ENCODE measurements at regions not wholly inside any gene's neighbourhood (a gene's known extent, or its start where the extent isn't known, plus 50 kb on each side); places are given as distances from the start of the nearest gene placed in this dataset.
A peak's percentile ranks its signal among the peaks of the same experiment; 100 is the strongest.

DNA sequence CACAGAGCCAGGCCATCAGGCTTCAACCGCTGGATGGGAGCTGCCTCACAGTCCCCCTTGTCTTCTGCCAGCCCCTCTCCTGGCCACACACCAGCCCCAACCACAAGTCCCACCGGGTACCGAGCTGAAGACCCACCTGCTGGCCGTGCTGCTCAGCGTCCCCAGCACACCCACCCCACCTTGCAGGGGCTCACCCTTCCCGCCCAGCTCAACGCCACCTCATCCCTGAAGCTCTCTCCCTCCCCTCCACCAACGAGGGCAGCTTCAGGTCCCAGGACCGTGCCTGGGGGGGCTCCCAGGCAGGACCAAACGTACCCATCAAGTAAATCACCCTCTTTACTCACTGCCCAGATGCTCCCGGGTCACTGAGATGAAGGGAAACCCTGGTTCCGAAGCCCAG, 141.0 kb downstream of the CRYBB2 start:
- no peaks in the 10 kb centered on the region for H3K4me1 ChIP-seq (ENCODE audit: control insufficient read depth, insufficient read depth, low read length)
- DNase-seq (ENCODE audit: low read depth, low spot score), result no peak
- H3K36me3 ChIP-seq (ENCODE audit: control insufficient read depth, insufficient read depth, low read length), result peaks cover 8% of the 10 kb centered on the region
- WGBS (ENCODE audit: insufficient coverage, insufficient read length), result no CpG with 5 or more reads among the region's 12 CpGs
- no peak overlapping the region for H3K27ac ChIP-seq (ENCODE audit: low read length)
- H3K9me3 ChIP-seq (ENCODE audit: control insufficient read depth, insufficient read depth, low read length), result no peaks in the 10 kb centered on the region
- no peaks in the 10 kb centered on the region for H3K27me3 ChIP-seq (ENCODE audit: control insufficient read depth, insufficient read depth, low read length)
- H3K4me3 ChIP-seq (ENCODE audit: low read length), result no peak overlapping the region

DNA sequence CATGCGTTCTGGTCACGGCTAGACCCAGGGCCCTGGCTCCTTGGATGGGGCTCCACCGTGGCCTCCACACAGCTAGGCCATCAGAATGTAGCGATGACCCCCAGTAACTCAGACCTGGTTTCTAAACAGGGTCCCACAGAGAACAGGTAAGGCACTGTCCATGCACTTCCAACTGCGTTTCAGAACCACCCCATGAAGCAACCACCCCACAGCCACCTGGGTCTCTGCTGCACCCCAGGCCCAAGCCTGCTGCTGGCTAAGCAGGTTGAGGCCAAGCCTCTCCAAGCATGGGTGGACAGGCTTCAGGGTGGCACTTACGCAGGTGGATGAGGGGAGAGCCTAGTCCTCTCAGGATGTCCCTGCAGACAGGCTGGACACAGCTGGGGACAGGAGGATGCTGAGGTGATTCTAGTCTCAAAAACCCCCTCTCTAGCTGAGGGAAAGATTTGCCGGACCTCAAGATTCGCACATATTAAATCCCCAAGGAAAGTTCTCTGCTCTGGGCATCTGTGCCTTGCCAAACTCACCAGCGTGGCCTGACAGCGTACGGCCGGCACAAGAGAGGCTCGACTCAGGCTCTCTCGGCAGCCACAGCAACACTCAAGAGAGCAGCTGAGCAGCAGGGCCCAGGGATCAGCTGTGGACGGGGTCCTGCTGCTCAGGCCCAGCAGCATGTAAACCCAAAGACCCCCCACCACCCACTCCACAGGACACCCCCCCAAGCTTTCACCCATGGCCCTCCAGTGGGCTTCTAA, 141.6 kb downstream of the CRYBB2 start:
- Histone ChIP-seq H3K27me3 (ENCODE audit: control insufficient read depth, insufficient read depth, low read length) (no peaks in the 10 kb centered on the region), H3K4me3 (ENCODE audit: low read length) (no peak overlapping the region), H3K27ac (ENCODE audit: low read length) (no peak overlapping the region), H3K36me3 (ENCODE audit: control insufficient read depth, insufficient read depth, low read length) (peaks cover 7% of the 10 kb centered on the region; the same call in 1 of the 2 replicates), H3K4me1 (ENCODE audit: control insufficient read depth, insufficient read depth, low read length) (no peaks in the 10 kb centered on the region), H3K9me3 (ENCODE audit: control insufficient read depth, insufficient read depth, low read length) (no peaks in the 10 kb centered on the region)
- no peak for DNase-seq (ENCODE audit: low read depth, low spot score)
- no CpG with 5 or more reads among the region's 15 CpGs for WGBS (ENCODE audit: insufficient coverage, insufficient read length)

DNA sequence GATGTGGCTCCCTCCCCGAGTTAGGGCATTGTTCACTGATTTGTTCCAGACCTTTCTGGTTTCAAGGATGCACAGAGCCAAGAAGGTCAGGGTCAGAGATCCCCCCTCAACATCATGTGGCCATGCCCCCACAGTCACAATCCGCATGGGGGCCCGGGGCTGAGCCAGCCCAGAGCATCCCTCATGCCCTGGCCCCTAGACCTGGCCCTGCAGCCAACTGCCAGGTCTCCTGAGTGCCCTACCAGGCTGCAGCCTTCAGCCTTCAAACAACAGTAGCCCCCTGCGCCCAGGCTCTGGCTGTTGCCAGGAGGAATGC, 142.4 kb downstream of the CRYBB2 start:
- Histone ChIP-seq H3K4me1 (ENCODE audit: control insufficient read depth, insufficient read depth, low read length) (no peaks in the 10 kb centered on the region), H3K9me3 (ENCODE audit: control insufficient read depth, insufficient read depth, low read length) (no peaks in the 10 kb centered on the region), H3K27me3 (ENCODE audit: control insufficient read depth, insufficient read depth, low read length) (no peaks in the 10 kb centered on the region), H3K4me3 (ENCODE audit: low read length) (no peak overlapping the region), H3K27ac (ENCODE audit: low read length) (no peak overlapping the region), H3K36me3 (ENCODE audit: control insufficient read depth, insufficient read depth, low read length) (peaks cover 7% of the 10 kb centered on the region; the same call in 1 of the 2 replicates)
- no peak for DNase-seq (ENCODE audit: low read depth, low spot score)
- no CpG with 5 or more reads among the region's 4 CpGs for WGBS (ENCODE audit: insufficient coverage, insufficient read length)

DNA sequence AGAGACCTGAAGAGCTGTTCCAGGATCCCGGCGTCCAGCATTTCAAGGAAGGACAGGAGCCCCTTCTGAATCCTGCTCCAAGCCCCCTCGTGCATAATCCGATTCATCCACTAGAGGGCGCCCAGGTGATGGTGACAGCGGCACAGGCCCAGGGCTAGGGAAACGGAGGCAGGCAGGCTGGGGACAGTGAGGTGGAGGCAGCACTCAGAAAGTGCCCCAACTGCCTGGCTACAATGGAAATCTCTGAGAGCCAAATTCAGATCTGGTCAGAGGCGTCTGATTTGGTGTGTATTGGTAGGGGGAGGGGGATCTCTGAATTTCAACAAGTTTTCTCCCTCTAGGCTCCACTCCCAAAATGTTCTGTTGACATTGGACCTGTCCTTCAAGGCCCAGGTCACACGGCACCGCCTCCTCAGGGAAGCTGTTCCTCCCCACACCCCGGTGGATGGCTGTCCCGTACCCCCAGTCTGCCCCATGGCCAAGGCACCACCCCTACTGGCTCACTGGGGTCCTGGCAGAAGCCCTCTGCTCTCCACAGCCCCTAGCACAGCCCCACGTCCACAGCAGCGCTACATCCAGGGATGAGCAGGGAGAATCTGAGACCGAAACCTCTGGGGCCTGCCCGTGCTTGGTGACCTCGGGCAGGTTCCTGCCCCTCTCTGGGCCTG, 142.9 kb downstream of the CRYBB2 start:
- DNase-seq (ENCODE audit: low read depth, low spot score), result peak; percentile 71
- H3K27ac ChIP-seq (ENCODE audit: low read length), result no peak overlapping the region
- H3K27me3 ChIP-seq (ENCODE audit: control insufficient read depth, insufficient read depth, low read length), result no peaks in the 10 kb centered on the region
- H3K4me3 ChIP-seq (ENCODE audit: low read length), result no peak overlapping the region
- no CpG with 5 or more reads among the region's 17 CpGs for WGBS (ENCODE audit: insufficient coverage, insufficient read length)
- no peaks in the 10 kb centered on the region for H3K4me1 ChIP-seq (ENCODE audit: control insufficient read depth, insufficient read depth, low read length)
- peaks cover 5% of the 10 kb centered on the region; the same call in 1 of the 2 replicates for H3K36me3 ChIP-seq (ENCODE audit: control insufficient read depth, insufficient read depth, low read length)
- H3K9me3 ChIP-seq (ENCODE audit: control insufficient read depth, insufficient read depth, low read length), result no peaks in the 10 kb centered on the region

DNA sequence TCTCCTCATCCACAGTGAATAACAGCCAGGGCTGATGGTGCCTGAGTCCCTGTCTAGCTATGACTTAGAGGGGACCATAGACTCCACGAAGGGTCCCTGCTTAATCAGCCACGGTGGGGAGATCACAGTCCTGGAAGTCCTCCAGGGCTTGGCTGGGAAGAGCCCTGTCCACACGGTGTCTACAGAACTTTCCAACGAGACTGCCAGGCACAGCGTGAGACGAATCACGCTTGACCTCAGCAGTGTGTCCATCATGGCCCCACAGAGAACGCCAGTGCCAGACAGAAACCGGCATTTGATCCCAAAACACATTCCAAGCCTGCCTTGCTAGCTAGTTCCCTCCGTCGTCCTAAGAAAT, 143.4 kb downstream of the CRYBB2 start:
- Histone ChIP-seq H3K4me1 (ENCODE audit: control insufficient read depth, insufficient read depth, low read length) (no peaks in the 10 kb centered on the region), H3K27ac (ENCODE audit: low read length) (no peak overlapping the region), H3K27me3 (ENCODE audit: control insufficient read depth, insufficient read depth, low read length) (no peaks in the 10 kb centered on the region), H3K36me3 (ENCODE audit: control insufficient read depth, insufficient read depth, low read length) (peaks cover 5% of the 10 kb centered on the region; the same call in 1 of the 2 replicates), H3K4me3 (ENCODE audit: low read length) (no peak overlapping the region), H3K9me3 (ENCODE audit: control insufficient read depth, insufficient read depth, low read length) (no peaks in the 10 kb centered on the region)
- DNase-seq (ENCODE audit: low read depth, low spot score), result no peak
- WGBS (ENCODE audit: insufficient coverage, insufficient read length), result no CpG with 5 or more reads among the region's 11 CpGs

DNA sequence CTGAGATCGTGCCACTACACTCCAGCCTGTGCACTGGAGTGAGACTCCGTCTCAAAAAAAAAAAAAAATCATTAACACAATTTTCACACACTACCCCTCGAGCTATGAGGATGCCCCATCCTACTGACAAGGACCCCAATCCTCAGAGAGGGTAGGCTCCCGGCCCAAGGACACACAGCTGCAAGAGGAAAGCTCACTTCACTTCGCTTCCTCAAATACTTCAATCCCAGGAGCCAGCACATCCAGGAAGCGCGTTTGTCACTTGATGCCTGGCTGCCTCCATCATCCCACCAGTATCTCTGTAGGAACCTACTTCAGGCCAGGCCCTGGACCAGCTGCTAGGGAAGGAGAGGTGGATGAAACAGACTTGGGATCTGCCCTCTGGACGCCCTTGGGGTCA, 144.0 kb downstream of the CRYBB2 start:
- H3K36me3 ChIP-seq (ENCODE audit: control insufficient read depth, insufficient read depth, low read length), result peaks cover 5% of the 10 kb centered on the region; the same call in 1 of the 2 replicates
- no peak overlapping the region for H3K27ac ChIP-seq (ENCODE audit: low read length)
- H3K4me1 ChIP-seq (ENCODE audit: control insufficient read depth, insufficient read depth, low read length), result no peaks in the 10 kb centered on the region
- H3K27me3 ChIP-seq (ENCODE audit: control insufficient read depth, insufficient read depth, low read length), result no peaks in the 10 kb centered on the region
- DNase-seq (ENCODE audit: low read depth, low spot score), result no peak
- no peak overlapping the region for H3K4me3 ChIP-seq (ENCODE audit: low read length)
- no CpG with 5 or more reads among the region's 8 CpGs for WGBS (ENCODE audit: insufficient coverage, insufficient read length)
- H3K9me3 ChIP-seq (ENCODE audit: control insufficient read depth, insufficient read depth, low read length), result no peaks in the 10 kb centered on the region

DNA sequence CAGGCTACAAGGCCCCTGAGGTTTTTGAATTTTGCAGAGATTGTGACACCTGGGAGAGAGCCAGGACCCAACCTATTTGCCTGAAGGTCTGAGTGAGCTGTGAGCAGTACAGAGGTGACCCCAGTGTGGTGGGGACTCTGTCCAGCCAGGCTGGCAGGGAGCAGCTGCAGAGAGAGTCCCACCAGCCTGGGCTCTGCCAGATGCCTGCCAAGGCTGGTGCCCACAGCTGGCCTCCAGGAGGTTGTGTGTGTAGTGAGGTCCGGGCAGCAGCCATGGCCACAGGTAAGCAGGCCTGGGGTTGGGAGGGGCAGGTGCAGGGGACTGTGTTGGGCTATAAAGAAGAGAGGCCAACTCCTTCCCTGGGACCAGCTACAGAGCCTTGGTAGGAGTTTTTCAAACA, 144.8 kb downstream of the CRYBB2 start:
- no CpG with 5 or more reads among the region's 1 CpG for WGBS (ENCODE audit: insufficient coverage, insufficient read length)
- no peak for DNase-seq (ENCODE audit: low read depth, low spot score)
- H3K36me3 ChIP-seq (ENCODE audit: control insufficient read depth, insufficient read depth, low read length), result peaks cover 5% of the 10 kb centered on the region; the same call in 1 of the 2 replicates

DNA sequence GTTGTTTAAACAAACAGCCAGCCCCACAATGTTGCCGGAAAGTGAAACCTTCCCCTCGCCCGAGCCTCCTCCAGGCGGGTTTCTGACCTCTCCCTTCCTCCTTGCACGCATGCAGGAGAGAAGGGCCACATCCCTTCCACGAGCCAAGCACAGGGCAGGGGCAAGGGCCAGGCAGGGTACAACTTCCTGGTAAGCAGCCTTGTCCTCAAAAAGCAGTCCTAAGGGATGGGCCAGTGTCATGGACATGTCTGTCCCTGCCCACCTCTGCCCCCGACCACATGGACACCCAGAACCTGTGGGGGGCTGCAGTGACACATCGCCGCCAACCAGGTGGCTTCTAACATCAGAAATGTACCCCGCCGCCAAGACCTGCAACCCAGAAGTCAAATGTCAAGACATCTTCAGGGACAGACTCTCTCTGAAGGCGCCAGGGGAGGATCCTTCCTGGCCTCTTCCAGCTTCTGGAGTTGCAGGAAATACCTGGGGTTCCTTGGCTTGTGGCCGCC, 145.3 kb downstream of the CRYBB2 start:
- Histone ChIP-seq H3K9me3 (ENCODE audit: control insufficient read depth, insufficient read depth, low read length) (no peaks in the 10 kb centered on the region), H3K4me3 (ENCODE audit: low read length) (no peak overlapping the region), H3K27me3 (ENCODE audit: control insufficient read depth, insufficient read depth, low read length) (no peaks in the 10 kb centered on the region), H3K36me3 (ENCODE audit: control insufficient read depth, insufficient read depth, low read length) (peaks cover 2% of the 10 kb centered on the region; the same call in 1 of the 2 replicates), H3K4me1 (ENCODE audit: control insufficient read depth, insufficient read depth, low read length) (no peaks in the 10 kb centered on the region), H3K27ac (ENCODE audit: low read length) (no peak overlapping the region)
- no peak for DNase-seq (ENCODE audit: low read depth, low spot score)
- no CpG with 5 or more reads among the region's 13 CpGs for WGBS (ENCODE audit: insufficient coverage, insufficient read length)

More for the DNA sequence above, 144.8 kb downstream of the CRYBB2 start:
- Histone ChIP-seq H3K4me3 (ENCODE audit: low read length) (no peak overlapping the region), H3K9me3 (ENCODE audit: control insufficient read depth, insufficient read depth, low read length) (no peaks in the 10 kb centered on the region), H3K27me3 (ENCODE audit: control insufficient read depth, insufficient read depth, low read length) (no peaks in the 10 kb centered on the region), H3K27ac (ENCODE audit: low read length) (no peak overlapping the region), H3K4me1 (ENCODE audit: control insufficient read depth, insufficient read depth, low read length) (no peaks in the 10 kb centered on the region)

DNA sequence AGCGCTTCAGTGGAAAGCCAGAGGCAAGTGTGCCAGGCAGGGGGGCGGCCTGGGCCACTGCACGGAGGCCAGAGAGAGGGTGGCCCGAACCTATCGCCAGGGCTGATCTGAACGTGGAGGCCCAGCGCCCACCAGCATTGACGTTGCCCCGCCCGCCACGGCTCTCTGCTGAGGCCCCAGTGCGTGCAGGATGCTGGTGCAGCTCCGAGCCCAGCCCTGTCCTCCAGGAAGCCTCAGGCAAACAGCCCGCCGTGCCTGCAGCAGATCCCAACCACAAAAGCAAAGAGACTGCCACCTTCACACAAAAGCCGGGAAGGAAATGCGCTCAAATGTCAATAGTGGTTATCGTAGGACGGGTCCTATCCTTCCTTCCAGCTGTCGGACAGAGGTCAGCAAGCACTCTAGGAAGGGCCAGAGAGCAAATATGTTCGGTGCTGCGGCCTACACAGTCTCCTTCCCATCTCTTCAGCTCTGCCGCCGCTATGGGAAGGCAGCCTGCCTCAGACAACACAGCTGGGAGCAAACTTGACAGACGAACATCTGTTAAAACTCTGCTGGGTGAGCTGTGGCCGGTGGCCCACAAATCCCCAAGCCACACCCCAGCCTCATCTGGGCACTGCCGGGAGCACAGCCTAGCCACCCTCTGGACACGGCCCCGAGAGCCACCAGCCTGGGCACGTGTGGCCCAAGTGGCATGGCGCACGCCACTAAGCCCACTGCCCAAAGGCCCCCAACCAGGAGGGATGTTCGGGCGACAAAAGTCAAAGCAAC, 146.2 kb downstream of the CRYBB2 start:
- no peaks in the 10 kb centered on the region for H3K27me3 ChIP-seq (ENCODE audit: control insufficient read depth, insufficient read depth, low read length)
- no peaks in the 10 kb centered on the region; the same call in 1 of the 2 replicates for H3K36me3 ChIP-seq (ENCODE audit: control insufficient read depth, insufficient read depth, low read length)
- H3K4me1 ChIP-seq (ENCODE audit: control insufficient read depth, insufficient read depth, low read length), result no peaks in the 10 kb centered on the region
- H3K9me3 ChIP-seq (ENCODE audit: control insufficient read depth, insufficient read depth, low read length), result no peaks in the 10 kb centered on the region
- no peak for DNase-seq (ENCODE audit: low read depth, low spot score)
- no peak overlapping the region for H3K4me3 ChIP-seq (ENCODE audit: low read length)
- no peak overlapping the region for H3K27ac ChIP-seq (ENCODE audit: low read length)
- no CpG with 5 or more reads among the region's 34 CpGs for WGBS (ENCODE audit: insufficient coverage, insufficient read length)

DNA sequence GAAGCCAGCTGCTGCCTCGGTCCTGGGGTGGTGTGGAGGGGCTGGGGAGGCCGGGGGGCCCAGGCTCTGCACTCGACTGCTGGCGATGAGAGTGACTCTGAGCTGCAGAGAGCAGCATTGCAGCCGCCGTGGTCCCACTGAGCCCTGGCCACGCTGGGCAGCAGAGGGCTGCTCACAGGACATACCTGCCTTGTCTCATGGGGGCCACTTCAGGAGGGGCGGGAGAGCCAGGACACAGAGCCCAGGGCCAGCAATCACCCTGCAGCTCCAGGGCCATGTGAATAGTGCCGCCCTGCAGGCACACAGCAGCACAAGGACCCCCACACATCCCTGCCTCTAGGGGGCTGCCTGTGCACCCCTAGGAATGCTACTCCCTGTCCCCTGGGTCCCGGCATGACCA, 147.0 kb downstream of the CRYBB2 start:
- Histone ChIP-seq H3K27ac (ENCODE audit: low read length) (no peak overlapping the region), H3K9me3 (ENCODE audit: control insufficient read depth, insufficient read depth, low read length) (no peaks in the 10 kb centered on the region), H3K36me3 (ENCODE audit: control insufficient read depth, insufficient read depth, low read length) (no peaks in the 10 kb centered on the region; the same call in 1 of the 2 replicates), H3K27me3 (ENCODE audit: control insufficient read depth, insufficient read depth, low read length) (no peaks in the 10 kb centered on the region), H3K4me3 (ENCODE audit: low read length) (no peak overlapping the region), H3K4me1 (ENCODE audit: control insufficient read depth, insufficient read depth, low read length) (no peaks in the 10 kb centered on the region)
- no CpG with 5 or more reads among the region's 10 CpGs for WGBS (ENCODE audit: insufficient coverage, insufficient read length)
- DNase-seq (ENCODE audit: low read depth, low spot score), result no peak

All from iPS DF 6.9 (cell line).